HL-60/S4 treated with phorbol 12-myristate 13-acetate at 8.2 ng/mL for 4 days and 3 days (cell line): ENCODE measurements at regions not wholly inside any gene's neighbourhood (a gene's known extent, or its start where the extent isn't known, plus 50 kb on each side); places are given as distances from the start of the nearest gene placed in this dataset.
"Not testable (repeated sequence)": the region's sequence is repeated elsewhere in the genome, so short reads cannot be mapped to it uniquely, and the experiment has no call there.

Experiments
- in situ Hi-C: fragments of 300-500 bp; cut with MboI; formaldehyde crosslinking; loops from 2 replicates; pipeline ENCODE4 v1.15.0; 2022; ENCODE audit warnings: low sequenced_read_pairs

DNA sequence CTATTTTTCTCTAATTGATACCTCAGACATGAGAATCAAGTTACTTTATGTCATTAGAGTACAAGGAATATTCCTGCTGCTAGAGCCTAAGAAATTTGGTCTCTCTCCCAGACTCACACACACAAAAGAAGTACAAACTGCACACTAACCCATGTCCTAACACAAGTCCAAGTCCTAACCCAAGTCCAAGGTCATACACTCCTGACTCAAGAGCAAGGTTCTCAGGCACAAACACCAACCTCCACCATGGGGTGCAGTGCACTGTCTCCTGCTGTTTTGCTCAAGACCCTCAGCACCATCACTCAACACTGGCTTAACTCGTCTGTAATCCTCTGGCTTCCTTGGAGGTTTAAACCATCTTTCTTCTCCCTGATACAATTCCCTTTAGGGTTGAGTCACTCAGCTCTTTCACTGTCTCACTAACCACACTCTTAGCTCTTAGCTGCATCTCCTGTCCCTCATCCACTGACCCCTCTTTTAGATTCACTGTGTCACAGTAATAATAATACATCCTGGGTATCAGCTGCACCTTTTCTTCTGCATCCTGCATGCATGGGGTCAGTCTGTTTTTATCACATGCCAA is 129.8 kb downstream of the BCL2L11 start:
- in situ Hi-C loops, result no loop called here

- in situ Hi-C loops, result no loop called here
These were observed 131.0 kb downstream of the BCL2L11 start for GRCh38 chr2:111251711-111252110.

GRCh38 chr2:111252436-111252835 is 131.7 kb downstream of the BCL2L11 start:
- in situ Hi-C loops, result no loop called here

- in situ Hi-C loops, result not testable (repeated sequence)
These were observed 134.2 kb downstream of the BCL2L11 start for GRCh38 chr2:111254916-111255315.

- in situ Hi-C loops, result not testable (repeated sequence)
These were observed 135.9 kb downstream of the BCL2L11 start for GRCh38 chr2:111256628-111257027.

- in situ Hi-C loops, result not testable (repeated sequence)
These were observed 136.9 kb downstream of the BCL2L11 start for GRCh38 chr2:111257607-111258006.

DNA sequence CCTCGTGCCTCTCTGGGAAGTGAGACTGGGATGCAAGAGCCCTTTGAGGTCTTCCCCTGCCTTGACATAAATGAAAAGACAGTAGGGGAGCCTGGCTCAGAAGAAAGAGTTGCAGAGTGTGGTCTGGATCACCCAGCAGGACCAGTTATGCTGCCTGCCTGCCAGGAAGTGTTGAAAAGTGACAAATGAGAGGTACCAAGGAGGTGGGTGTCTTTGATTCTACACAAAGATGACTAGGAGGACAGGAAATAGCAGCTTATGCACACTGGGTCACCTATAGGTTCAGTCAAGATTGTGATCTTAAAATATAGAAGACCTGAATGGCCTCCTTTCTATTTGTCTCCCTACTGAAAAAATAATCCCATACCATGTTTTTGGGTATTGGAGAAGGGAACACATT is 137.6 kb downstream of the BCL2L11 start:
- in situ Hi-C loops, result not testable (repeated sequence)

DNA sequence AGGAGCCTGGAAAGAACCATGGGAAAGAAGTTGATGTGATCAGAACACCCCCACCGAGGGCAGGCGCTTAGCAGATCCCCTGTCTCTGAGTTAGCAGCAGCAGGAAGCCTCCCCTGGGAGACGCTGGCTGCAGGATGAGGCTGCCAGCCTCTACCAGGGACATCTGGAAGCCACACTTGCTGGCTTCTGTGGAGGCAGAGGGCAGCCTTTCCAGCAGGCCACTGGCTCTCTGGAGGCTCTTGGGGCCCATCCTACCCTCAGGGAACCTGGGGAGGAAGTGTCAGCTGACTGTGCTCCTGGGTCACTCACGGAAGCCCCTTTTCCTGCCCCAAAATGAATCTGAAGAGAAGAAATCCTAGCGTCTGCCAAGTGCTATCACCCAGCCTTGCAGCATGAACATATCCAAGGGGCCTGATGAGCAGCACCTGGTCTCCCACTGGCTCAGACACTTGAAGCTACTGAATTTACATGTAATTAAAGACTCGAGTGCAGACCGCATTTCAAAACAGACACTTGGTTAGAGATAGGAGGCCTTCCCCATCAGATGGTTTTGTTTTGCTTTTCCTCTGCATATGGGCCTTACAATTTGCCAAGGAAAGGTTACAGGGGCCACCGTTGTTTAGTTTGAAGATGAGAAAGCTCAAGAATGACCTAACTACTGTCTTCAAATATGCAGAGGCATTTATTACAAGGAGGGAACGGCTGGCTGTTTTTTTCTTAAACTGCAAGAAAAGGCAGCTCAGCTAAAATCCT is 142.1 kb downstream of the BCL2L11 start:
- in situ Hi-C loops, result not testable (repeated sequence)

DNA sequence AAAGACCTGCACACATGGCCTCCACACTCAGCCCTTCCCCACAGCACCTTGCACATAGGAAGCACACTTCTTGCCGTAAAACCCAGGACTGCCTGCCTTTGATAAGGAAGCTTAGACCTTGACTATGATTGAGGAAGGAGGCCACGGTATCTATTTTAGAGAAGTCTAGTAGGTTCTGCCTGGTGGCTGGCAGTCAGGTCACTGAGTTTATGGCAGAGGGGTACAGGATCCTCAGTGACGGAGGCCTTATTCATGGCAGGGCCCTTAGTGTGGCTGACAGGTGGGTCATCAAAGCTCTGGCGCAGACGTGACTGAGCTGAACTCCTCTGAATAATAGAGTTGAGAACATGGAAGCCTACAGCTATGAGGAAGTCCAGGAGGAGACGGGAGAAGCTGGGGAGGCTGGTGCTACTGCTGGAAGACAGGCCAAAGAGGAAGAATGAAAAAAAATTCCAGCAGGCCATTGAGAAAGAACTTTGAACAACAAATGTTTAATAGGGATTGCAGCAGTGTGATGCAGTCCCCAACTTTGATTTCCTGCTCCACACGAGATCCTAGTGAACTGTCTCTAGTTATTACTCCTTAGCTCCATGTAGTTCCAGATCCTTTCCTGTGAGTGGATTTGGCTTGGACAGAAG is 142.8 kb downstream of the BCL2L11 start:
- in situ Hi-C loops, result not testable (repeated sequence)

- in situ Hi-C loops, result not testable (repeated sequence)
These were observed 144.2 kb downstream of the BCL2L11 start for GRCh38 chr2:111264956-111265355.

DNA sequence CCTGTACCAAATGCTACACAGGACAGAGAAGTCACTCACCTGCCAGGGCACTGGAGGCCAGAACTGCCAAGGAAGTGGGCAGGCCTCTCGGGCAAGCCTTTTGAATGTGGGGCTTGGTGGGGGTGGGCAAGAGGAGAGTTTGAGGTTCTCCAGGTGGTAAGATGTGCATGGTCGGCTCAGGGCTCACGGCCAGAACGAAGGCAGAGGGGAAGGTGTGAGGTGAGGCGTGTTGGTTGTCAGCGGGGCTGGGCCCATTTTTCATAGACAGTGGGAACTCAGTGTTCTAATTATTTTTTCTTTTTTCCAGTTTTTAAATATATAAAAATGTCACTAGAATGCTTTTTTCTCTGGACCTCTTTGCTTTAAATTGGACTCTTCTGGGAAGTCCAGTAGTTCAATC is 145.8 kb downstream of the BCL2L11 start:
- in situ Hi-C loops, result not testable (repeated sequence)

GRCh38 chr2:111267038-111267437 is 146.3 kb downstream of the BCL2L11 start:
- in situ Hi-C loops, result not testable (repeated sequence)

- in situ Hi-C loops, result not testable (repeated sequence)
These were observed 149.1 kb downstream of the BCL2L11 start for GRCh38 chr2:111269761-111270323.

DNA sequence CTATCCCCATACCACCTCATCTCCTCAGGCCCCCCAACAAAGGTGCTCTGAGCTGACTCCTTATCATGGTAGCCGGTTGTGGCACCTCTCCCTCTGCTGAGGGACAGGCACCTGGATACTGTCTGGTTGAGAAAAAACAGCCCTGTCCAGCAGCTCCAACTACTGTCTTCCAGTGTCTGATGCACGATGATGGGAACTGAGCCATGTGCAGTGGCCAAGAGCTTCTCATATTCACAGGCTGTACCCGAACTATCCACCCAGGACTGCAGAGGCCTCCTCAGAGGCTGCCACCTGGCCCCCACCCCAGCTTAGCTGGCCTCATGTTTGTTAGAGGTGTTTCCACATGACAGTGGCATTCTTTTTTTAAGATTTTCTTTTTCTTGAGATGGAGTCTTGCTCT is 149.9 kb downstream of the BCL2L11 start:
- in situ Hi-C loops, result not testable (repeated sequence)

- in situ Hi-C loops, result not testable (repeated sequence)
These were observed 151.1 kb downstream of the BCL2L11 start for GRCh38 chr2:111271647-111272304.

GRCh38 chr2:111273007-111273406 is 152.3 kb downstream of the BCL2L11 start:
- in situ Hi-C loops, result not testable (repeated sequence)

DNA sequence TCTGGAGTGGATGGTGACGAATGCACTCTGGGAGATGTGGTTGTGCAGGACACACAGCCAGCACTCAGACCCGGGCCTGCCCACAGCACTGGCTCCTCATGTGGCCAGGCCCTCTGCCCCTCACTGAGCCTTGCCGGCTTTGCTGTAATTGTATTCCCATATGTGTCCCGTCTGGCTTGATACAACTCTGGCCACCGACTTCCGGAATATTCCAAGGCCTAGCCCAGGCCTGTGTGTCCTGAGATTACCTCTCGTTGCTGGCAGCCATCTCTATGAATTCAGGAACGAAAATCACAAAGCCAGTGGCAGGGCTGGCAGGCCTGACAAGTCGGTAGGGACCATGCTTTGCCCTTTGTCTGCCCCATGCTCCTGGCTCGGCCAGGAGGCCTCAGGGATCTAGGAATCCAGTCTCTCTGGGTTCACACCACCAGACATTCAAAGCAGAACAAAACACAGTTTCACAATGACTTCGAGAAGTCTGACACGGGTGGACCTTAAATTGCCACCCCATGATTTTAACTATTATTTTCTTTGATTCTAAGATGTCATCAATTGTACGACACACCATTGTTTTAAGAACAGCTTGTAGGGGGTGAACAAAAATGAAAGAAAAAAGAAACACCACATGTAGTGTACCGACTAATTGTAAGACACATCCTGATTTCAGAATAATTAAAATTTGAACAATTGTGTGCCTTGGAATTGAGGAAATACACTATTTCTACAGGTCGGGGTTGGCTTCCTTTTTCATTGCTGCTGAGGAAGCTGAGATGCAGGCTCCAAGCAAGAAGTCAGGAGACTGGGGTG is 154.5 kb downstream of the BCL2L11 start:
- in situ Hi-C loops, result not testable (repeated sequence)

DNA sequence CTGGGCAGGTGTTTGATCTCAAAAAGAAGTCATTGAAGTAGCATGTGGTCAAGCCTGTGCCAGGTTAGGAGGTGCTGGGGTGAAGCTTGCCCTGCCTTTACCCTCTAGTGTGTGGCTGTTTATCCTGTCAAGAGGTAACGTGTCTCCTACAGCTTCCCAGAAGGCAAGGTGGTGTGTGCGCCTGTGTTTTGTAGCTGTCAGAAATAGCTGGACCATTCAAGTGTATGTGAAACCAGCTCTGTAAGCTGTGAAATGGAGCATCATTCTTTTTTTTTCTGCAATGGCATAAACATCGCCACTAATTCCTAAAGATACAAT is 155.1 kb downstream of the BCL2L11 start:
- in situ Hi-C loops, result not testable (repeated sequence)

DNA sequence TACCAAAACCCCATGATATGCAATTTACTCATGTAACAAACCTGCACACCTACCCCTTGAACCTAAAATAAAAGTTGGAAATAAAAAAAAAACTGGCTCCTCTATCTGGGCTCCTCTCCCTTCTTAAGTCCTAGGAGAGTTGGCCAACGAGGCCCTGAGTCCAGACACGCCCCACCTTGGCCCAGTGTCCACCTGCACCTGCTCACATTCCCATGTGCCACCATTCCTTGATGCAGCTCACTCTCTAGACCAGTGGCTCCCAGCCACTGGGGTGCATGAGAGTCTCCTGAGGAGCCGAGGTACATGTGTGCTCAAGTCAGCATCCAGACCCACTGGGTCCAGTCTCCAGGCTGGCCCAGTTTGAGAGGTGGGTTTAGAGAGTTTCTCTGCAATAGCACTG is 157.4 kb downstream of the BCL2L11 start:
- in situ Hi-C loops, result not testable (repeated sequence)

DNA sequence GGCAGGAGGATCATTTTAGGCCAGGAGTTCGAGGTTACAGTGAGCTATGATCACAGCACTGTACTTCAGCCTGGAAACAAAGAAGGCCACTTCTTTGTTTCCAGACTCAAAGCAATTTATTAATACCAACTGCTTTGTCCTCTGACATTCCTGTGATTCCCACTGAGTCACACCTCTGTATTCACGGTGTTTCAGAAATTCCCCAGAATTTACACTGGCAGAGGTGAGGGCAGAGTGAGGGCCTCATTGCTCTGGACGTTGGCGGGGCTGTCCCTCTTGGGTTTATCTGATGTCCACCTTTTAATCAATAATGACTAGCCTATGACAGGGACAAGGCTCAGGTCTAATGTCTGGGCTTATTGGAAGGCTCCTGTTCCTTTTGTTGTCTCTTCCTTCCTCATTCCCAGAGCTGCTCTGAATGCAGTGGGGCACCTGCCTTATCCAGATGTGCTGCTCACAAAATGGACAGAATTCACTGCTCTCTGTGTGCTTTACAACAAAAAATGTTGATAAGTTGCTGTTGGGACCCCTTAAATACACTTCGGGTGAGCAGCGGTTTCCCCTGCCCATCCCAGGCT is 160.1 kb downstream of the BCL2L11 start:
- in situ Hi-C loops, result not testable (repeated sequence)
